ENCODE measurements at regions not wholly inside any gene's neighbourhood (a gene's known extent, or its start where the extent isn't known, plus 50 kb on each side); places are given as distances from the start of the nearest gene placed in this dataset.
"Not testable (repeated sequence)": the region's sequence is repeated elsewhere in the genome, so short reads cannot be mapped to it uniquely, and the experiment has no call there.

- Histone ChIP-seq H3K4me1 (ENCODE audit: control insufficient read depth, extremely low read depth, insufficient read depth, low read length) (peaks cover 7% of the 10 kb centered on the region), H3K27me3 (ENCODE audit: control insufficient read depth, insufficient read depth, low read length) (no peaks in the 10 kb centered on the region), H3K79me2 (ENCODE audit: control insufficient read depth, insufficient read depth, low read length) (no peaks in the 10 kb centered on the region), H3K27ac (ENCODE audit: insufficient read depth, low read length) (peak overlapping the region; percentile 41), H2AFZ (ENCODE audit: low read length) (no peak overlapping the region), H3K9me3 (ENCODE audit: control insufficient read depth, insufficient read depth, low read depth, low read length) (no peaks in the 10 kb centered on the region), H3K4me3 (replicated peaks in 1 of 4; ENCODE audit: control extremely low read depth in 1 of 4, insufficient read depth in 1 of 4, low read depth in 3 of 4, low read length in 4 of 4) (no peak overlapping the region), H4K20me1 (ENCODE audit: control insufficient read depth, extremely low read depth, insufficient read depth, low read length) (no peaks in the 10 kb centered on the region), H3K36me3 (ENCODE audit: control insufficient read depth, insufficient read depth, low read length) (no peaks in the 10 kb centered on the region), H3K4me2 (ENCODE audit: extremely low read depth, insufficient read depth, low read length) (peak overlapping the region; percentile 70), H3K9ac (ENCODE audit: insufficient read depth, low read length) (no peak overlapping the region)
- DNase-seq (ENCODE audit: low read depth in 2 of 2) = peak; percentile 78 to 86
- TF ChIP-seq CTCF (conservative IDR thresholded peaks at IDR 0.05 in 1 of 2, IDR thresholded peaks at IDR 0.05 in 1 of 2; ENCODE audit: low read depth in 1 of 2, low read length in 2 of 2) (no peak), EZH2 (IDR thresholded peaks at IDR 0.05; ENCODE audit: low read length, missing control alignments) (no peak)
Observed at GRCh38 chr2:83103613-83104012, 1355.5 kb downstream of the SUCLG1 start.

- not testable (repeated sequence) for H3K4me1 ChIP-seq (ENCODE audit: control insufficient read depth, extremely low read depth, insufficient read depth, low read length); H3K9me3 ChIP-seq (ENCODE audit: control insufficient read depth, insufficient read depth, low read depth, low read length); H3K36me3 ChIP-seq (ENCODE audit: control insufficient read depth, insufficient read depth, low read length); H3K9ac ChIP-seq (ENCODE audit: insufficient read depth, low read length); DNase-seq (ENCODE audit: low read depth in 2 of 2); H2AFZ ChIP-seq (ENCODE audit: low read length); H3K27ac ChIP-seq (ENCODE audit: insufficient read depth, low read length); H3K4me3 ChIP-seq (replicated peaks in 1 of 4; ENCODE audit: control extremely low read depth in 1 of 4, insufficient read depth in 1 of 4, low read depth in 3 of 4, low read length in 4 of 4); H4K20me1 ChIP-seq (ENCODE audit: control insufficient read depth, extremely low read depth, insufficient read depth, low read length); H3K27me3 ChIP-seq (ENCODE audit: control insufficient read depth, insufficient read depth, low read length); H3K4me2 ChIP-seq (ENCODE audit: extremely low read depth, insufficient read depth, low read length); H3K79me2 ChIP-seq (ENCODE audit: control insufficient read depth, insufficient read depth, low read length)
Observed at GRCh38 chr2:83089051-83089450, 1370.0 kb downstream of the SUCLG1 start.

GRCh38 chr2:83085869-83086268 is 1373.2 kb downstream of the SUCLG1 start:
- Histone ChIP-seq H3K4me1 (ENCODE audit: control insufficient read depth, extremely low read depth, insufficient read depth, low read length) (no peaks in the 10 kb centered on the region), H3K27me3 (ENCODE audit: control insufficient read depth, insufficient read depth, low read length) (no peaks in the 10 kb centered on the region), H3K9me3 (ENCODE audit: control insufficient read depth, insufficient read depth, low read depth, low read length) (no peaks in the 10 kb centered on the region), H2AFZ (ENCODE audit: low read length) (no peak overlapping the region), H3K9ac (ENCODE audit: insufficient read depth, low read length) (no peak overlapping the region), H3K36me3 (ENCODE audit: control insufficient read depth, insufficient read depth, low read length) (no peaks in the 10 kb centered on the region), H3K79me2 (ENCODE audit: control insufficient read depth, insufficient read depth, low read length) (no peaks in the 10 kb centered on the region), H3K27ac (ENCODE audit: insufficient read depth, low read length) (no peak overlapping the region), H3K4me3 (replicated peaks in 1 of 4; ENCODE audit: control extremely low read depth in 1 of 4, insufficient read depth in 1 of 4, low read depth in 3 of 4, low read length in 4 of 4) (no peak overlapping the region), H4K20me1 (ENCODE audit: control insufficient read depth, extremely low read depth, insufficient read depth, low read length) (no peaks in the 10 kb centered on the region), H3K4me2 (ENCODE audit: extremely low read depth, insufficient read depth, low read length) (no peak overlapping the region)
- no peak for DNase-seq (ENCODE audit: low read depth in 2 of 2)
- TF ChIP-seq EZH2 (IDR thresholded peaks at IDR 0.05; ENCODE audit: low read length, missing control alignments) (no peak), CTCF (conservative IDR thresholded peaks at IDR 0.05 in 1 of 2, IDR thresholded peaks at IDR 0.05 in 1 of 2; ENCODE audit: low read depth in 1 of 2, low read length in 2 of 2) (no peak)

Data from fibroblast of lung (primary cell).